NCI-H2196 treated with DMSO at 0.1 percent for 48 hours (cell line): ENCODE measurements at regions not wholly inside any gene's neighbourhood (a gene's known extent, or its start where the extent isn't known, plus 50 kb on each side); places are given as distances from the start of the nearest gene placed in this dataset.
"Not testable (repeated sequence)": the region's sequence is repeated elsewhere in the genome, so short reads cannot be mapped to it uniquely, and the experiment has no call there.

ENCODE experiments used
- DNase-seq: peaks from one replicate; lab custom pipeline; 2025; ENCODE audit not compliant: unreplicated experiment; lab: John Stamatoyannopoulos, UW

- not testable (repeated sequence) for DNase-seq
Observed at GRCh38 chr20:48213635-48214034, 428.4 kb upstream of the SULF2 start.

DNA sequence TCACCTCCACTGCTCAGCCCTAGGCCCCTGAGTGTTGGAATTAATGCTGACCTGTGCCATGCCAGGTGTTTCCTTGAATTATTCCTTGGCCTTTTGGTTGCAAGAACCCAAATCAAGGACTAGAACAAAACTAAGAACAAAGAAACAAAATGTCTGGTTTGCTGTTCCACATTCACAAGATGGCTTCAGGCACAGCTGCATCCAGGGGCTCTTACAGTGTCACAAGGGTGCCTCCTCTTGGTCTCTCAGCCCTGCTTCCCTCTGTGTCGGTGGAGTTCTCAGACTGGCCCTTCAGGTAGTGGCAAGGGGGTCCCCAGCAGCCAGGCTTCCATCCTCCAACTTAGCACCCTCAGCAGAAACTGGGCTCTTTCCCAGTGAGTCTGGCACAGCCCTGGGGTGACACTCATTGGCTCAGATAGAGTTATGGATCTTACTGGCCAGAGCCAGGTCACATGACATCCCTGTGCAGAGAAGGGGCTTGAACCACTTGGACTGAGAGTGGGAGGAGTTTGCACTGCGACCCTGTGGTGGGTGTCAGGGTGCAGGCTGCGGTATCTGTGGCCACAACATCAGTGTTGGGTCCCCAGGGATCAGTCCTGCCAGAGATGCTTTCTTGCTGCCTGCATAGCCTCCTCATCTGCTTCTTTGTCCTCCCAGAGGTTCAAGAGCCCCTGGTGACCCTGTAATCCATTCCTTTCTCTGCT, 427.7 kb upstream of the SULF2 start:
- no peak for DNase-seq

- DNase-seq = no peak
Observed at GRCh38 chr20:48211847-48212246, 426.6 kb upstream of the SULF2 start.

DNA sequence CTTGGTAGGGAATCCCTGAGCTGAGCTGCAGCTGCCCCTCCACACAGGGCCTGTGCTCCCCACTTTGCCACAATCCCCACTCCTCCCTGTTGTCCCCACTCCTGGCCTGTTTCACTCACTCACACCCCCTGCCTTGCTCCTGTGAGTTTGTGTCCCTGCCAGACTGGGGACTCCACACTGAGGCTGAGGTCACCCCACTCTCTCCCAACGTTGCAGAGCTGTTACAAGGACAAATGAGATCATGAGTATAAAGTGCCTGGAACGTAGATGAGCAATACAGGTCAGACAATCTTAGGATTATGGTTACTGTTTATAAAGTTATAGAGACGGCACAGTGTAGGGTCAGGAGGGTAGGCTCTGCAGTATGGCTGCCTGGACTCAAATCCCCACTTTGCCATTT, 426.0 kb upstream of the SULF2 start:
- DNase-seq = no peak

GRCh38 chr20:48210111-48211027, 425.1 kb upstream of the SULF2 start:
- no peak for DNase-seq

- DNase-seq = no peak
Observed at GRCh38 chr20:48209102-48209501, 423.8 kb upstream of the SULF2 start.

GRCh38 chr20:48208176-48208575, 422.9 kb upstream of the SULF2 start:
- DNase-seq = no peak

GRCh38 chr20:48207505-48207904, 422.2 kb upstream of the SULF2 start:
- no peak for DNase-seq

GRCh38 chr20:48205786-48206185, 420.5 kb upstream of the SULF2 start:
- no peak for DNase-seq

DNA sequence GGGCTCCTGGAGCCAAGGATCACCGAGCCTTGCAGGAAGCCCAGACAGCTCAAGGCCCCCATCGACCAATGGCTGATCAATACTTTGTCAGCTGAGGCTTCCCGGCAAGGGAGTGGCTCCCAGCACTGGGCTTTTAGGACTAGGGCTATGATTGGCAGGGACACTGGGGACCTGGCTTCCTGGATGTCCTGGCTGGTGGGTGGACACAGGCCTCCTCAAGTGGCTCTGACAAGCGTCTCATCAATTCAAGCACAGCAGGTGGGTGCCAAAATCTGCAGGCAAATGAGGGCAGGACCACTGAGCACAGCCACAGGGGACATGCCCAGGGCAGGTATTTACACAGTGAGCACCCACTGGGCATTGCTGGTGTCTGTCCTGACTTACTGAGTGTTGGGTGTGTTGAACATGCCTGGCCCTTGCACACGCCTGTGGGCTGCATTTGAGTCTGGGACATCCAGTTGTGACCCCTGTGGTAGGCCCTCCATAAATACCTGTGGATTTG, 420.1 kb upstream of the SULF2 start:
- no peak for DNase-seq

- DNase-seq = no peak
Observed at GRCh38 chr20:48204499-48204898, 419.2 kb upstream of the SULF2 start.

DNA sequence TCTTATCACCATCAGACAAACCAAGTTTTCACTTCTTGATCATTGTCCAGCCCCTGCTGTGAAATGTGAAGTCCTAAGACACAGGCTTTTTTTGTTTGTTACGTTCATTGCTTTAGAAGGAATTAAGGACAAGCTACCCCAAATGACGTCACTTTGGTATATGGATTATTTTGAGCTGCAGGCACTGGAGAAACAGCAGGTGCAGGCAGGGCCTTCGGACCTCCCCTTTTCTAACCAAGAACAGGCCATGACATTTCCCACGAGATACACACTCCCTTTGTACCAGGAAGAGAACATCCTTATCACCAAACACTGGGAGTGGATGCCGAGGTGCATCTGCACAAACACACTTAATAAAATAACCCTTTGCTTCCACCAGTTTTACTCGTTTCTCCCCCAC, 418.0 kb upstream of the SULF2 start:
- DNase-seq = no peak

DNA sequence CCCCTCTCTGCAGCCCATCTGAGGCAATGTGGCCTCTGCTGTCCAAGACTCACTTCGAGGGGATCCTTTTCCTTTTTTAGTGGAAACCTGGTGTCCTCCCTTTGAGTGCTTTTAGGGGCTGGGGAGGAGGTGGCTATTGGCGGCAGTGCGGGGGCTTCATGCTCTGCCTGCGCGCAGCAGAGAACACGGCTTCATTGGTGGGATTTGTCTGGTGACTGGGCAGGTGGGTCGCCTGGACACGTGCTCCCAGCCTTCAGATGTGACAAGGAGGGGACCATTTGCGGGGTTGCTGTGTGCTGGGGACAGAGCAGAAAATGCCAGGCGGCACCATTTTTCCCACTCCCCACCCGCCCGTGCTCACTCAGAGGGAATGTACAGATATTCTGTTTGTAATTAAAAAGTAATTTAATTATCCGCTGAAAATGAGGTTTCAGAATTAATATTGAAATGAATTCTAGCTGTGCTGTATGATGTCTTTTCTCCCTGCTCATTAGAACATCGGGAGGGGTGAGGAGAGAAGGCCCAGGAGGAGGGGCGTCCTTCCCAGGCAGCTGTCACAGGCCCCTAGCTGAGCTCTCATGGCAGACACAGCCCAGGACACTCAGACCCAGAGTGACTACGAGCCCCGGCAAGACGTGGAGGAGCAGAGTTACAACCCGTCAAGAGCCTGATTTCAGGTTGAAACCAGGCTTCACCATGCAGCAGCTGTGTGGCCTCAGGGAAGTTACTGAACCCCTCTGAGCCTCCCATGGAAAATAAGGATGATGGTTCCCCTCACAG, 417.2 kb upstream of the SULF2 start:
- no peak for DNase-seq

GRCh38 chr20:48201885-48202284, 416.6 kb upstream of the SULF2 start:
- DNase-seq = no peak

DNA sequence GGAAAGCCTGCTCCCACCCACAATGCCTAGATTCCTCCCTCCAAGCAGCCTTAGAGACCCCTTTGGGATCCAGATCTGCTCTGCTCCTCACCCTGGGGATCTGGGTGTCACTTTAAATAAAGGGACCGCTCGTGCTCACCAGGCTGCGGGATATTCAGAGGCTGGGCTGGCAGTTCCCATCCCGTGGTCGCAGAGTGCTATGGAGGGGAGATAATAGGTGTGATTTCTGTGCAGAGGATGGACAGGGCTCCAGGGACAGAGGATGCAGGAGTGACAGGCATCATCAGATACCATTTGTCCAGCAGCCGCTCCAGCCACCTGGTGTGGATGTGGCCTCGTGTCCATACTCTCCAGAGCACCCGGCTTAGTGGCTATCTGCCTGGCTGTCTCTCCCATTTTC, 415.9 kb upstream of the SULF2 start:
- no peak for DNase-seq

DNA sequence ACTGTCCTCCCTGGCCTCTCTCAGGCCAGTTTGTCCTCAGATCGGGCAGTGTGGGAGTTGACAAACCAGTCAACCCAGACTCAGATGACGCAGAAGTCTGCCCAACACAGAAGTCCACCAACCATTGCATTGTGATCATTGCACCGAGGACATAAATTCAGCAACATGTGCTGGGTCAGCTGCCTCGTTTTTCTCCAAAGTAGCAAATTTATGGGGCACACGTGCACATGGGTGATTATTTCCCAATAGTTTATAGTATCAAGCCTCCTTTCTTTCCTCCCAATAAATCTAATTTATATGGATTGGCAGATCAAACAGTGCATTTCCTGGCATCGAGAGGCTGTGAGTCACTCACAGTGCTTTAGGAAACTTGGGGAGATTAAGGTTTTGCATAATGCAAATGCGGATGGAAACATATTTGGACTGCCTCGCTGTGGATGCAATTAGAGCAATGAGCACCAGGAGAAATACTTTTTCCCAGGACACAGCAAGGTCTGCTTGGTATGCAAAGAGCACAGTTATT, 413.7 kb upstream of the SULF2 start:
- no peak for DNase-seq

- DNase-seq = no peak
Observed at GRCh38 chr20:48197066-48197465, 411.8 kb upstream of the SULF2 start.

DNA sequence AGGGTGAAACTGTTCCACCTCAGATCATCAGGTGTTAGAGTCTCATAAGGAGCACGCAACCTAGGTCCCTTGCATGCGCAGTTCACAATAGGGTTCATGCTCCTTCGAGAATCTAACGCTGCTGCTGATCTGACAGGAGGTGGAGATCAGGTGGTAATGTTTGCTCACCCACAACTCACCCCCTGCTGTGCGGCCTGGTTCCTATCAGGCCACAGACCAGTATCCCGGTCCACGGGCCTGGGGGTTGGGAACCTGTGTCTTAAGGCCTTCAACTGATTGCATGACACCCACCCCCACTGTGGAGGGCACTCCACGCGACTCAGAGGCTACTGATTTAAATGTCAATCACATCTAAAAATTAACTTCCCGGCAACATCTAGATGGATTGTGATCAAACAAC, 411.2 kb upstream of the SULF2 start:
- DNase-seq = no peak

GRCh38 chr20:48196001-48196400, 410.7 kb upstream of the SULF2 start:
- DNase-seq = no peak

DNA sequence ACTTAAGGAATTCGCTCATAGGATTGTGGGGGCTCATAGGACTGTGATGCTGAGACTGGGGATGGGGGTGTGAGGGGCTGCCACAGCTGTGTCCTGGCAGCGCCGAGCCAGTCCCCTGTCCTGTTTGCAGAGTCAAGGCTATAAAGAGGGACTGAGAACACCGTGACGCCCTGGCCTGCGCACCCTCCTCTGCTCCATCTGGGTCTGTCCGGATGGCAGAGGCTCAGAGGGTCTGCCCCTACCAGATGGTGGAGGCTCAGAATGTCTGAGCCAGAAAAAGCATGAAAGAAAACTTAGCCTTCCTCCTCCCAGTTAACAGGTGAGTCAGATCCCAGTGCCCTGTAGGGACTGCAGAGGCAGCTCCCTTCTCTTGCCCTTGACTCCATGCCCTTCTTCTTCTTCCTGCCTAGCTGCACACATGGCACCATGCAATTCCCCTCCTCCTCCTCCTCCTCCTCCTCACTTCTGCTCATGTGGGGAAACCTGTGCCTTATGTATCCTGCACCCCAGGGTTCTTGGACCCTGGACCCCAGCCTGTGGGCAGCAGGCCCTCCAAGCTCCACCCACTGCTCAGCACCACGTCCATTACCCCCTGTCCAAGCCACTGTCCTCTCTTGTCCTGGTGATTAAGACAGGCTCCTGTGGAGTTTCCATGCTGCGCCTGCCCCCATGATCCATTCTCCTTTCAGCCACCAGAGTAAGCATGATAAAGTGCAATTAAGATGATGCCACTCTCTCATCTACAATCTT, 410.0 kb upstream of the SULF2 start:
- no peak for DNase-seq
